ENCODE measurements at regions not wholly inside any gene's neighbourhood (a gene's known extent, or its start where the extent isn't known, plus 50 kb on each side); places are given as distances from the start of the nearest gene placed in this dataset.

DNA sequence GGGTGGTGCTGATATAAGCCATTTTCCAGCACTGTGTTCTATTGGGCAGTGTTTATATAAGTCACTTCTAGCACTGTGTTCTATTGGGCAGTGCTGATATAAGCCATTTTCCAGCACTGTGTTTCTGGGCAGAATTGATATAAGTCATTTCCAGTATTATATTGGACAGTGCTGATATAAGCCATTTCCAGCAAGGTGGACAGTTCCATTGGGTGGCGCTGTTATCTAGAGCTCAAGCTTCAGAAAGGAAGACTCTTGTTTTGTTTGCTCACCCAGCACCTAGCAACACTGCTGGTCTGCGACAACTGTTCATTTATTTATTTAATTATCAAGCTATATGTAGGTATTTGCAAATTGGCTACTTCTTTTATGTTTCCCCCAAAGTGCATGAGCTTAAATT lies 690.3 kb downstream of the AACS start (continued):
- TF ChIP-seq RAD21 (IDR thresholded peaks at IDR 0.05; ENCODE audit: insufficient read depth, low read depth, low read length) = no peak
- no peak for TF ChIP-seq CHD1 (IDR thresholded peaks at IDR 0.05; ENCODE audit: low read depth, low read length)
- no peak for TF ChIP-seq NRF1 (conservative IDR thresholded peaks at IDR 0.05; ENCODE audit: low read depth, low read length)
- no peak for TF ChIP-seq YY1 (IDR thresholded peaks at IDR 0.05; ENCODE audit: low read depth, low read length)

DNA sequence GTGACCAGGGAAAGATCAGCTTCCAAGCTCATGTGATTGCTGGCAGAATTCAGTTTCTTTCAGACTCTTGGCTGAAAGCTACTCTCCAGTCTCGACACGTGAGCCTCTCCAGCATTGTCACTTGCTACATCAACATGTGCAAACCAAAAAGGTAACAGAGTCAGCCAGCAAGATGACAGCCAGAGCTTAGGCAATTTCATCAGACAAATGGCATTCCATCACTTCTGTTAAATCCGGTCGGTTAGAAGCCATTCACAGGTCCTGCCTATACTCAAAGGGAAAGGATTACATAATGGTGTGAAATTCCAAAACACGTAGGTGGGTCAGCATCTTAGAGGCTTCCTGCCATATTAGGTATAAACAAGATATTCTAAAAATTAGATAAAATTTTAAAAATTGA lies 700.9 kb downstream of the AACS start:
- intact Hi-C loops (cut with micrococcal nuclease; ENCODE audit: unreplicated experiment) (no loop called here), in situ Hi-C loops (cut with MboI) (no loop called here)
- BruUV-seq (replicated peaks) = no TSS peak
- Histone ChIP-seq H3K36me3 (ENCODE audit: control insufficient read depth in 2 of 2, insufficient read depth in 2 of 2, low read length in 1 of 2) (no peaks in the 10 kb centered on the region), H3K27me3 (replicated peaks in 1 of 2; ENCODE audit: control insufficient read depth in 2 of 2, insufficient read depth in 2 of 2, low read length in 1 of 2) (no peaks in the 10 kb centered on the region), H3K79me2 (ENCODE audit: control insufficient read depth, insufficient read depth, low read length) (no peaks in the 10 kb centered on the region), H2AFZ (ENCODE audit: control insufficient read depth, low read depth, low read length) (no peak overlapping the region), H4K20me1 (ENCODE audit: control insufficient read depth, insufficient read depth) (no peaks in the 10 kb centered on the region), H3K9ac (ENCODE audit: control insufficient read depth, insufficient read depth, low read length) (no peak overlapping the region), H3K27ac (ENCODE audit: control insufficient read depth, insufficient read depth) (no peak overlapping the region), H3K4me1 (ENCODE audit: control insufficient read depth, insufficient read depth, low read length) (no peaks in the 10 kb centered on the region), H3K9me3 (replicated peaks; ENCODE audit: control insufficient read depth, insufficient read depth, low read length) (no peaks in the 10 kb centered on the region), H3K4me2 (ENCODE audit: control insufficient read depth, insufficient read depth) (no peak overlapping the region), H3K4me3 (no peak overlapping the region)
- 33% methylated on average over 5 of the region's 5 CpGs for WGBS (ENCODE audit: insufficient coverage, insufficient replicate concordance, low lambda C conversion rate, missing lambda C conversion rate)
- ChIA-PET SMC1A (ENCODE audit: uncharacterized antibody, unreplicated experiment) (no interaction called here), POLR2A (no interaction called here), RAD21 (ENCODE audit: unreplicated experiment) (no interaction called here), CTCF (no interaction called here)
- ATAC-seq (no peak), DNase-seq (ENCODE audit: low read depth, low spot score) (no peak), FAIRE-seq (no peak)
- TF ChIP-seq HDAC2 (IDR thresholded peaks at IDR 0.05) = no peak
- TF ChIP-seq MEF2A (IDR thresholded peaks at IDR 0.05; ENCODE audit: insufficient read depth, low read depth, low read length) = no peak
- no peak for TF ChIP-seq BRCA1 (IDR thresholded peaks at IDR 0.05; ENCODE audit: low read depth, low read length)
- no peak for TF ChIP-seq EZH2 (IDR thresholded peaks at IDR 0.05; ENCODE audit: borderline replicate concordance, control insufficient read depth, low read depth, low read length)
- TF ChIP-seq RELA (IDR thresholded peaks at IDR 0.05; ENCODE audit: borderline replicate concordance, partially characterized antibody) = no peak
- no peak for TF ChIP-seq ZNF384 (IDR thresholded peaks at IDR 0.05; ENCODE audit: borderline replicate concordance, low read depth, low read length)
- TF ChIP-seq FOXK2 (IDR thresholded peaks at IDR 0.05) = no peak
- no peak for TF ChIP-seq TBL1XR1 (IDR thresholded peaks at IDR 0.05; ENCODE audit: low read depth, low read length)
- TF ChIP-seq, protein P1, sequence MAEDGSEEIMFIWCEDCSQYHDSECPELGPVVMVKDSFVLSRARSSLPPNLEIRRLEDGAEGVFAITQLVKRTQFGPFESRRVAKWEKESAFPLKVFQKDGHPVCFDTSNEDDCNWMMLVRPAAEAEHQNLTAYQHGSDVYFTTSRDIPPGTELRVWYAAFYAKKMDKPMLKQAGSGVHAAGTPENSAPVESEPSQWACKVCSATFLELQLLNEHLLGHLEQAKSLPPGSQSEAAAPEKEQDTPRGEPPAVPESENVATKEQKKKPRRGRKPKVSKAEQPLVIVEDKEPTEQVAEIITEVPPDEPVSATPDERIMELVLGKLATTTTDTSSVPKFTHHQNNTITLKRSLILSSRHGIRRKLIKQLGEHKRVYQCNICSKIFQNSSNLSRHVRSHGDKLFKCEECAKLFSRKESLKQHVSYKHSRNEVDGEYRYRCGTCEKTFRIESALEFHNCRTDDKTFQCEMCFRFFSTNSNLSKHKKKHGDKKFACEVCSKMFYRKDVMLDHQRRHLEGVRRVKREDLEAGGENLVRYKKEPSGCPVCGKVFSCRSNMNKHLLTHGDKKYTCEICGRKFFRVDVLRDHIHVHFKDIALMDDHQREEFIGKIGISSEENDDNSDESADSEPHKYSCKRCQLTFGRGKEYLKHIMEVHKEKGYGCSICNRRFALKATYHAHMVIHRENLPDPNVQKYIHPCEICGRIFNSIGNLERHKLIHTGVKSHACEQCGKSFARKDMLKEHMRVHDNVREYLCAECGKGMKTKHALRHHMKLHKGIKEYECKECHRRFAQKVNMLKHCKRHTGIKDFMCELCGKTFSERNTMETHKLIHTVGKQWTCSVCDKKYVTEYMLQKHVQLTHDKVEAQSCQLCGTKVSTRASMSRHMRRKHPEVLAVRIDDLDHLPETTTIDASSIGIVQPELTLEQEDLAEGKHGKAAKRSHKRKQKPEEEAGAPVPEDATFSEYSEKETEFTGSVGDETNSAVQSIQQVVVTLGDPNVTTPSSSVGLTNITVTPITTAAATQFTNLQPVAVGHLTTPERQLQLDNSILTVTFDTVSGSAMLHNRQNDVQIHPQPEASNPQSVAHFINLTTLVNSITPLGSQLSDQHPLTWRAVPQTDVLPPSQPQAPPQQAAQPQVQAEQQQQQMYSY (CRISPR knock-in tag; IDR thresholded peaks at IDR 0.05) = no peak
- TF ChIP-seq YBX1 (IDR thresholded peaks at IDR 0.05) = no peak
- no peak for TF ChIP-seq IKZF2 (IDR thresholded peaks at IDR 0.05)
- TF ChIP-seq TARDBP (IDR thresholded peaks at IDR 0.05; ENCODE audit: borderline replicate concordance) = no peak
- TF ChIP-seq JUND (IDR thresholded peaks at IDR 0.05; ENCODE audit: low read depth, low read length) = no peak
- TF ChIP-seq RCOR1 (conservative IDR thresholded peaks at IDR 0.05; ENCODE audit: low read depth, low read length) = no peak
- no peak for TF ChIP-seq STAT3 (IDR thresholded peaks at IDR 0.05; ENCODE audit: low read depth, low read length)
- no peak for TF ChIP-seq WRNIP1 (IDR thresholded peaks at IDR 0.05; ENCODE audit: borderline replicate concordance, low read depth, low read length)
- TF ChIP-seq GABPA (IDR thresholded peaks at IDR 0.05; ENCODE audit: low read depth) = no peak
- no peak for TF ChIP-seq SIN3A (IDR thresholded peaks at IDR 0.05; ENCODE audit: low read depth, low read length)
- no peak for TF ChIP-seq SREBF1 (IDR thresholded peaks at IDR 0.05; ENCODE audit: low read length)
